Iris pigment epithelial cell (primary cell): ENCODE measurements at regions not wholly inside any gene's neighbourhood (a gene's known extent, or its start where the extent isn't known, plus 50 kb on each side); places are given as distances from the start of the nearest gene placed in this dataset.
"Not testable (repeated sequence)": the region's sequence is repeated elsewhere in the genome, so short reads cannot be mapped to it uniquely, and the experiment has no call there.

Experiments used
- DNase-seq: peaks from one replicate; pipeline ENCODE4 v3.0.0-alpha.2; 2011; ENCODE audit warnings: low read depth

- no peak for DNase-seq
These were observed 1059.2 kb downstream of the ZPLD1 start for GRCh38 chr3:103494011-103494410.

DNA sequence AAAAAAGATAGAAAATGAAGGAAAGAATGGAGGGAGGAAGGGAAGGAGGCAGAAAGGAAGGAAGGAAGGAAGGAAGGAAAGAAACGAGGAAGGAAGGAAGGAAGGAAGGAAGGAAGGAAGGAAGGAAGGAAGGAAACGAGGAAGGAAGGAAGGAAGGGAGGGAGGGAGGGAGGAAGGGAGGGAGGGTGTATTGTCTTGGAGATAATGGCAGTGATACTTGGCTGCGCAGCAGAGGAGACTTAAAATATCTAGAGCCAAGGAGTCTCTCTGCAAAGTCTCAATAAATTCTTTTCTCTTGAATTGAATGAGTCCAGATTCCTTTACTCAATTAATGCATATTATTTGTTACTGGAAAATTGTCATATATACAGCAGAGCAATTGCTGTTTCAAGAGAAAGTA lies 1059.7 kb downstream of the ZPLD1 start:
- DNase-seq = no peak

- no peak for DNase-seq
These were observed 1060.4 kb downstream of the ZPLD1 start for GRCh38 chr3:103495186-103495585.

GRCh38 chr3:103499132-103499900 lies 1064.5 kb downstream of the ZPLD1 start:
- peak; percentile 48 for DNase-seq

DNA sequence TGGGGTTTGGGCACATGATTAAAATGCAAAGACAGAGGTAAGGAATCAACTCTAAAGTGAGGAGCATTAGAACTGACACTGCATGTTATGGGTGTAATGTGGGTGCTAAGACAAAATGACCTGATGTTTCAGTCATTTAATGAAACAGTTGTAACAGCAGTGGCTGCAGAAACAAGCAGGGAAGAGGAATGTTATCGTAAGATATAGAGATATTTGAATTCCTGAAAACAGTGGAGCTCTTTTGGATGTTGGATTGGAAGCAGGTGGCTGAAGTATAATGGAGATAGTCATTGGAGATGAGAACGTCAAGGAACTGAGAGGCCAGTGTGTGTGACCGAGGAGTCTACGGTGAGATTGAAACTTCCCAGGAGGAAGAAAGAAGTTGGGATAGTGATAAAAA lies 1065.2 kb downstream of the ZPLD1 start:
- DNase-seq = no peak

- DNase-seq = no peak
These were observed 1075.9 kb downstream of the ZPLD1 start for GRCh38 chr3:103510760-103511159.

GRCh38 chr3:103511891-103512290 lies 1077.1 kb downstream of the ZPLD1 start:
- no peak for DNase-seq

DNA sequence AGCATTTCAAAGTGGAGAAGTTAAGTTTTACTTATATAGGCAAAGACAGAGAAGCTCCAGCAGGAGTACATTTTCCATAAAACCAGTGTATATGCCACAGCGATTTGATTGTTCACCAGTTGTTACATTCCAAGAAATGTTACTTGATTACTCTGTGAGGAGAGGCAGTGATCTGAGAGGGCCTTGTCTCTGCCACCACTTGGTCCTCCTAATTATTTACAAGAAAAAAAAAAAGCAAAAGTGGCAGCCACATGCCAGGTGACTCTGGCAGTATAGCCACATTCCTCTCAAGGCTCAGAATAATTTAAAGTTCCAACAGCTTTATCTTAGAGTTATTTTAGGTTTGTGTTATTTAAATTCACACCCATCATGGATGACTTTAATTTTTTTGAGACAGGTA lies 1077.8 kb downstream of the ZPLD1 start:
- DNase-seq = no peak

DNA sequence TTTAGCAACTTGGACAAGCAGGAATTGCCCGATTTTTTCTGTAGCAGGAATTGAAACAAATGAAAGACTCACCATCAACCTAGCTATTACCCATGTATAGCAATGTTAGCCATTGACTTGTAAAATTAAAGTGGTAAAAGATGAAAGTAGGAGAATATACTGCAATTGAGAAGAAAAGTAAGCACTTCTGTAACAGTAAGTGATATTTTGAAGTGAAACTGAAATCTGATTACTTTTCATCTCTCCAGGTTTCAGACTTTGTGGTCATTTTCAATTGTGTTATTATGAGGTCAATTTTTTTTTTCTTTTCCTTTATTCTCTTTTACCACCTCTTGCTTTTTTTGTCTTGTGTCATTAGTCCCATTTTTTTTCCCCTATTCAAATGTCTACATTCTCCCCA lies 1078.2 kb downstream of the ZPLD1 start:
- no peak for DNase-seq

DNA sequence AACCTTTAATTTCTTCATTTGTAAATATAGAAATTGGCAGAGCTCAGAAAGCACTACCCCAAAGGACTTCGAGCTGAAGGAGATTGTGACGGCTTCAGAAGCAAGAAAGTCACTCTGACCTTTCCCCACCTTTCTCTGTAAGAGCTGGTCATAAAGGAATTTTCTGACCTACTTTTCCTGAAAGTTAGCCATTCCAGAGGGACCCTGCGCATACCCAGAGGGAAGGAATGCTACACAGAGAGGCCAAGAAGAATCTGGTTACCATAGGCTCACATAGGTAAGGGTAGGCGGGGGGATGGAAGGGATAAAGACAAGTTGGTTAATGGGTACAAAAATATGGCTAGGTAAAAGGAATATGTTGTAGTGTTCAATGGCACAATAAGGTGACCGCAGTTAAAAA lies 1080.3 kb downstream of the ZPLD1 start:
- DNase-seq = no peak

DNA sequence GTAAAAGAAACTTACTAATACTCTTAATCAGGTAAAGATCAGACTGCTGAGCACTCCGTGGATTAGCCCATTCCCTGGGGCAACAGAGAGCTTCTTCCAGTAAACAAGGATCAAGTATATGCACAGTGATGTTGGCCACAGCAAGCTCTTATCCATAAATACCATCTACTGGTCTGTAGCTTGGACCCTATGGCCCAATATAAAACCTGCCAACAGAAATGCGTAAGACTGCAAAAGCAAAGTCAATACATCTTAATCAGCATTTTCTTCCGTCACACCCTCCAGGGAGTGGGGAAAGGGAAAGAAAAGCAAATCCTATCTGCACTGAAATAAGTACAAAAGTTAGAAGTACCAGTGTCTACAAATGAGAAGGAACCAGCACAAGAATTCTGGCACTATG lies 1082.1 kb downstream of the ZPLD1 start:
- no peak for DNase-seq

- not testable (repeated sequence) for DNase-seq
These were observed 1096.5 kb downstream of the ZPLD1 start for GRCh38 chr3:103531327-103531726.

GRCh38 chr3:103532986-103533385 lies 1098.2 kb downstream of the ZPLD1 start:
- no peak for DNase-seq

- DNase-seq = no peak
These were observed 1119.6 kb downstream of the ZPLD1 start for GRCh38 chr3:103554451-103554850.

DNA sequence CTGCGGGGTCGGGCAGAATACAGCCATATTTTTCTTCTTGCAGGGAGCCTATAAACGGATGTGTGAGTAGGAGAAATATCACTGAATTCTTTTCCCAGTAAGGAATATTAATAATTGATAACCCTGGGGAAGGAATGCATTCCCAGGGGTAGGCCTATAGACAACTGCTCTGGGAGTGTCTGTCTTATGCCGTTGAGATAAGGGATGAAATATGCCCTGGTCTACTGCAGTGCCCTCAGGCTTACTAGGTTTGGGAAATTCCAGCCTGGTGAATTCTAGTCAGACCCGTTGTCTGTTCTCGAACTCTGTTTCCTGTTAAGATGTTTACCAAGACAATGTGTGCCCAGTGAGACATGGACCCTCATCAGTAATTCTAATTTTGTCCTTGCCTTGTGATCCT lies 1129.3 kb downstream of the ZPLD1 start:
- DNase-seq = not testable (repeated sequence)

DNA sequence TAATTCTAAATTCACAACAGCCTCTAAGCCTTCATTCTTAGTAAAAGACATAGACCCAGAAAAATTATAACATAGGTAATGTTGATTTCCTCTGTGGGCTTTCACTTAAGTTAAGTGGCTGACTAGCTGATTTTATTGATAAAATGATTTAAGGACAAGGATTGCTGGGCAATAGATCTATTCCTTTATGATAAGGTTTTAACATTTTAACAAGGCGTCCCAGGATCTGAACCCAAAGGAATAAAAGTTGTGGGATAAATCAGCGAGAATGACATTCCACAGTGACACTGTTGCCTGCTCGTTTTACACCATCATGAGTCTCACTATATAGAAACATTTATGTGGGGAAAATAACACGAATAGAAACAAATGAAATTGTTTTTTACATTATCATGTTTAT lies 1151.0 kb downstream of the ZPLD1 start:
- DNase-seq = no peak

GRCh38 chr3:103589770-103590169 lies 1155.0 kb downstream of the ZPLD1 start:
- no peak for DNase-seq

GRCh38 chr3:103600844-103601243 lies 1166.0 kb downstream of the ZPLD1 start:
- DNase-seq = no peak

GRCh38 chr3:103601666-103602065 lies 1166.9 kb downstream of the ZPLD1 start:
- no peak for DNase-seq

GRCh38 chr3:103609472-103609871 lies 1174.7 kb downstream of the ZPLD1 start:
- DNase-seq = no peak

DNA sequence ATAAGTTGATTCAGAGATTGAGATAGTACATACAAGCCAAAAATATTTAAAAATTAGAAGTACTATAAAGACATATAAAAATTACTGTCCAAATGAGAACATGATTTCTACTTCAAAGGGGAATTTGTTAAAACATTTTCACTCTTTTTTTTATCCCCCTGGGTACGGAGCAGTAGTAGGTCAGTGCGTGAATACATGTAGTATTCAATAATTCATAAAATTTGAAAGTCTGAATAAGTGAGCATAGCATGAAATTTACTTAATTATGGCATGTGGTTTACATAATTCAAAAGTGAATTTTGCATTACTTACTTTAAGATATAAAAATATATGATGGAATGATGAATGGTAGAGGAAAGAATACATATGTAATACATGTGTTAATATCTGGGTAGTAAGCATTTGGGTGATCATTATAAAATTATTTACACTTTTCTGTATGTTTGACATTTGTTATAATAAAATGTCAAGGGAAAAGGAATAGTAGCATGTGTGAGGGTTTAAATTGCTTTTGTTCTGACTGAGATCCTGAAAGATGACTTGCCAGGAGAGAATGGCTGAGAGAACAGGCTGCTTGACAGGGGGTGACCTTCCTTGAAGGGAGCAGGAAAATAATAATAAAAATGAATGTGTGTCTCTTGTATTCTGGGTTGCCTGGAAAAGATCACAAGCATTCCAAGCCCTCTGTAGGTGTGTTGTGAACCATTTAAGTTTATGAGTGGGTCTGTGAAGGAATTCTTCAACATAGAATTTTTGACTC lies 1178.8 kb downstream of the ZPLD1 start:
- no peak for DNase-seq

- DNase-seq = no peak
These were observed 1179.9 kb downstream of the ZPLD1 start for GRCh38 chr3:103614719-103615118.

DNA sequence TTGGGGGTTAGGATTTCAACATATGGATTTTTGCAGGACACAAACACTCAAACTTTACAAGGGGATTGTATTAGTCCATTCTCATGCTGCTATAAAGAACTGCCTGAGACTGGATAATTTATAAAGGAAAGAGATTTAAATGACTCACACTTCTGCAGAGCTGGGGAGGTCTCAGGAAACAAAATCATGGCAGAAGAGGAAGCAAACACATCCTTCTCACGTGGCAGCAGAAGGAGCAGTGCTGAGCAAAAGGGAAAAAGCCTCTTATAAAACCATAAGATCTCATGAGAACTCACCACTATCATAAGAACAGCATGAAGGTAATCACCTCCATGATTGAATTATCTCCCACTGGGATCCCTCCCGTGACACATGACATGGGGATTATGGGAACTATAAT lies 1183.1 kb downstream of the ZPLD1 start:
- no peak for DNase-seq

DNA sequence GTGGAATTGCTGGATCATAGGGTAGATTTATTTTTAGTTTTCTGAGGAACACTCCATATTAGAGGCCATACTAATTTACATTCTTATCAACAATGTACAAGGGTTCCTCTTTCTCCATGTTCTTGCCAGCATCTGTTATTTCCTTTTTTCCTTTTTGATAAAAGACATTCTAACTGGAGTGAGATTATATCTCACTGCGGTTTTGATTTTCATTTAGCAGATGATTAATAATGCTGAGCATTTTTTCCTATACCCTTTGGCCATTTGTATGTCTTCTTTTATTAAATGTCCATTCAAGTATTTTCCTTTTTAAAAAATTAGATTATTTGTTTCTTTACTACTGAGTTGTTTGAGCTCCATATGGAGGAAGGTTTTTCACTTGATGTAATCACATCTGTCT lies 1189.5 kb downstream of the ZPLD1 start:
- DNase-seq = no peak
